Upper lobe of left lung (tissue), 6 donors: ENCODE measurements at regions not wholly inside any gene's neighbourhood (a gene's known extent, or its start where the extent isn't known, plus 50 kb on each side); places are given as distances from the start of the nearest gene placed in this dataset.

Source experiments
- ATAC-seq, 2 donors: fragments of 200-7000 bp; cut with Tn5 transposase; one replicate each; pipeline ENCODE4 v1.9.1; 2022; ENCODE audit warnings: mild to moderate bottlenecking in 2 of 2, moderate library complexity in 2 of 2; ENCODE audit not compliant: low FRiP score in 2 of 2
- DNase-seq, 2 donors: peaks; one replicate each; pipeline ENCODE4 v3.0.0-alpha.2; 2019 to 2020
- H3K27ac ChIP-seq, 4 donors: fragments of 200-600 bp; sonication (generic); one replicate each; pipeline ENCODE4 v1.5.1; 2016 to 2019
- H3K27me3 ChIP-seq, 4 donors: fragments of 200-600 bp; sonication (generic); one replicate each; pipeline ENCODE4 v1.5.1; 2017 to 2019
- H3K36me3 ChIP-seq, 4 donors: fragments of 200-600 bp; sonication (generic); one replicate each; pipeline ENCODE4 v1.5.1; 2016 to 2019
- H3K4me1 ChIP-seq, 4 donors: fragments of 200-600 bp; sonication (generic); one replicate each; pipeline ENCODE4 v1.5.1; 2018 to 2019
- H3K4me3 ChIP-seq, 4 donors: fragments of 200-600 bp; sonication (generic); one replicate each; pipeline ENCODE4 v1.5.1; 2017 to 2019; ENCODE audit warnings: mild to moderate bottlenecking in 2 of 4, moderate library complexity in 1 of 4
- H3K9me3 ChIP-seq, 4 donors: fragments of 200-600 bp; sonication (generic); one replicate each; pipeline ENCODE4 v1.5.1; 2018 to 2019
- EP300 ChIP-seq, 4 donors: sonication (generic); formaldehyde crosslinking; IDR thresholded peaks; one replicate each; pipeline ENCODE4 v1.5.1; 2017; ENCODE audit warnings: antibody characterized with exemption in 4 of 4, control low read depth in 2 of 4
- POLR2A ChIP-seq, 4 donors: fragments of 450-650 bp; IDR thresholded peaks; one replicate each; pipeline ENCODE4 v1.5.1; 2016 to 2017; ENCODE audit warnings: antibody characterized with exemption in 4 of 4, mild to moderate bottlenecking in 2 of 4
- POLR2AphosphoS5 ChIP-seq, 2 donors: sonication (generic); formaldehyde crosslinking; IDR thresholded peaks; one replicate each; pipeline ENCODE4 v1.5.1; 2017; ENCODE audit warnings: antibody characterized with exemption in 2 of 2
- WGBS, 2 donors: methylation state at CpG; one replicate each; pipeline ENCODE4 v1.1.5; 2017 to 2018; 5-methylcytosine and 5-hydroxymethylcytosine counted together
- TF ChIP-seq, protein P1 (sequence below), 6 experiments: fragments of 450-650 bp in 4 of 6; fragments of 200-600 bp in 2 of 6; sonication (generic) in 2 of 6; IDR thresholded peaks; one replicate each; pipeline ENCODE4 v1.5.1; 2016 to 2019; ENCODE audit warnings: antibody characterized with exemption in 6 of 6
- donor health status: DM: no; HTN: no; CAD: no; lungs with moderate emphysema.
- donor health status: DM: no; HTN: yes; CAD: no; lungs with severe emphysema.

DNA sequence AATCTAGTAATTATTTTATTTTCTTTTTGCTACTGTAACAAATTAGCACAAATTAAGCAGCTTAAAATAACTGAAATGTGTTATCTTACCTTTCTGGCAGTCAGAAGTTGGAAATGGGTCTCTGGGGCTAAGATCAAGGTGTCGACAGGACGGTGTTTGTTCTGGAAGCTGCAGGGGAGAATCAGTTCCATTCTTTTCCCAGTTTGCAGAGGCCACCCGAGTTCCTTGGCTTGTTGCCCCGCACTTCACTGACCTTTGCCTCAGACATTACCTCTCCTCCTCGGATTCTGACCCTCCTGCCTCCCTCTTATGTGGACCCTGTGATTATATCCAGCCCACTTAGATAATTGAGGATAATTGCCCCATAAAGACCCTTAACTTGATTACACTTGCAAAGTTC is 61.0 kb upstream of the MAF start:
- no peak overlapping the region for H3K27ac ChIP-seq
- DNase-seq (no peak), ATAC-seq (no peak)
- TF ChIP-seq, protein P1, sequence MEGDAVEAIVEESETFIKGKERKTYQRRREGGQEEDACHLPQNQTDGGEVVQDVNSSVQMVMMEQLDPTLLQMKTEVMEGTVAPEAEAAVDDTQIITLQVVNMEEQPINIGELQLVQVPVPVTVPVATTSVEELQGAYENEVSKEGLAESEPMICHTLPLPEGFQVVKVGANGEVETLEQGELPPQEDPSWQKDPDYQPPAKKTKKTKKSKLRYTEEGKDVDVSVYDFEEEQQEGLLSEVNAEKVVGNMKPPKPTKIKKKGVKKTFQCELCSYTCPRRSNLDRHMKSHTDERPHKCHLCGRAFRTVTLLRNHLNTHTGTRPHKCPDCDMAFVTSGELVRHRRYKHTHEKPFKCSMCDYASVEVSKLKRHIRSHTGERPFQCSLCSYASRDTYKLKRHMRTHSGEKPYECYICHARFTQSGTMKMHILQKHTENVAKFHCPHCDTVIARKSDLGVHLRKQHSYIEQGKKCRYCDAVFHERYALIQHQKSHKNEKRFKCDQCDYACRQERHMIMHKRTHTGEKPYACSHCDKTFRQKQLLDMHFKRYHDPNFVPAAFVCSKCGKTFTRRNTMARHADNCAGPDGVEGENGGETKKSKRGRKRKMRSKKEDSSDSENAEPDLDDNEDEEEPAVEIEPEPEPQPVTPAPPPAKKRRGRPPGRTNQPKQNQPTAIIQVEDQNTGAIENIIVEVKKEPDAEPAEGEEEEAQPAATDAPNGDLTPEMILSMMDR (IDR thresholded peaks at IDR 0.05), result no peak
- TF ChIP-seq EP300 (IDR thresholded peaks at IDR 0.05) (no peak), POLR2A (IDR thresholded peaks at IDR 0.05) (no peak), POLR2AphosphoS5 (IDR thresholded peaks at IDR 0.05) (no peak)
- WGBS, 2 donors, result 84 to 87% methylated on average over 5 of the region's 5 CpGs
- H3K36me3 ChIP-seq, result no peaks in the 10 kb centered on the region
- H3K27me3 ChIP-seq, result no peaks in the 10 kb centered on the region
- H3K9me3 ChIP-seq, result no peaks in the 10 kb centered on the region
- no peaks in the 10 kb centered on the region for H3K4me1 ChIP-seq
- H3K4me3 ChIP-seq, result no peak overlapping the region

GRCh38 chr16:79659344-79659743 is 58.8 kb upstream of the MAF start:
- no peak overlapping the region for H3K27ac ChIP-seq
- H3K9me3 ChIP-seq, result no peaks in the 10 kb centered on the region
- no peak for ATAC-seq
- H3K4me1 ChIP-seq, result no peaks in the 10 kb centered on the region
- H3K36me3 ChIP-seq, result no peaks in the 10 kb centered on the region
- no peak overlapping the region for H3K4me3 ChIP-seq
- no peak for TF ChIP-seq POLR2A (IDR thresholded peaks at IDR 0.05)
- no peak for TF ChIP-seq POLR2AphosphoS5 (IDR thresholded peaks at IDR 0.05)
- TF ChIP-seq, protein P1 (IDR thresholded peaks at IDR 0.05), result no peak
- no peak for TF ChIP-seq EP300 (IDR thresholded peaks at IDR 0.05)
- 68 to 74% methylated on average over 5 of the region's 5 CpGs for WGBS, 2 donors
- no peaks in the 10 kb centered on the region for H3K27me3 ChIP-seq
- DNase-seq, result no peak

DNA sequence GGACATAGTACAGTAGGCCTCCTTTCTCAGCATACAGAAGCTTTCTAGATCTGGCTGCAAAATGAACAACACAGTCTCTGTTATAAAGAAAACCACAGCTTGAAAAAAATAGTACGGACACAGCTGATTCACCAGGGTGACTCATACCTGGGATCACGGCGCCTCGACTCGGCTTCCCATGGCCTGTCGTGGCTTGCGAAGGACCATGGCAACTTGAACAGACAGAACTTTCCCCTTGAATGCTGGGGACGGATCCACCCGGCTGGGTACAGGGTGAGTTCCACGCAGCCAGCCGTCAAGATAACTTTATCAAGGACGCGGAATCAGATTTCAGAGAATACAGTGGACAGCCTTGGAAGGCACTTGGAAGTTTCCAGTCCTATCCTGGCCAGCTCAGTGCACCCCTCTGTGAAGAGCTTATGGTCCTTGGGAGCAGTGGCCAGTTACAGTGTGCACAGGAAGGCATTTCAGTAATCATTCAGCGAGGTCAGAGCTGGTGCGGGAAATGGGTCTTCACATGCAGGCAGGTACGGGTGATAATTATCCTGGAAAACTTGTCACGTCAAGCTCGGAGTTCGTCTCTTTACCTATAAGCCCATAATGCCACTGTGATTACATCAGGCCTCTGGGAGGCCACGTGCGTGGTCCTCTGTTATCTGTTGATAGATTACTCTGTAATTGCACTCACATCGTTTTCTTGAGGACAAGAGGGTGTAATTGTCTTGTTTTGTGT is 57.9 kb upstream of the MAF start:
- ATAC-seq (peak in 1 of 2 donors; percentile 78), DNase-seq (peak in 1 of 2 donors; percentile 26)
- Histone ChIP-seq H3K4me1 (no peaks in the 10 kb centered on the region), H3K27ac (no peak overlapping the region), H3K36me3 (no peaks in the 10 kb centered on the region), H3K9me3 (no peaks in the 10 kb centered on the region), H3K27me3 (no peaks in the 10 kb centered on the region), H3K4me3 (no peak overlapping the region)
- TF ChIP-seq POLR2A (IDR thresholded peaks at IDR 0.05) (no peak), EP300 (IDR thresholded peaks at IDR 0.05) (no peak)
- WGBS, 2 donors, result 90 to 91% methylated on average over 22 of the region's 22 CpGs

DNA sequence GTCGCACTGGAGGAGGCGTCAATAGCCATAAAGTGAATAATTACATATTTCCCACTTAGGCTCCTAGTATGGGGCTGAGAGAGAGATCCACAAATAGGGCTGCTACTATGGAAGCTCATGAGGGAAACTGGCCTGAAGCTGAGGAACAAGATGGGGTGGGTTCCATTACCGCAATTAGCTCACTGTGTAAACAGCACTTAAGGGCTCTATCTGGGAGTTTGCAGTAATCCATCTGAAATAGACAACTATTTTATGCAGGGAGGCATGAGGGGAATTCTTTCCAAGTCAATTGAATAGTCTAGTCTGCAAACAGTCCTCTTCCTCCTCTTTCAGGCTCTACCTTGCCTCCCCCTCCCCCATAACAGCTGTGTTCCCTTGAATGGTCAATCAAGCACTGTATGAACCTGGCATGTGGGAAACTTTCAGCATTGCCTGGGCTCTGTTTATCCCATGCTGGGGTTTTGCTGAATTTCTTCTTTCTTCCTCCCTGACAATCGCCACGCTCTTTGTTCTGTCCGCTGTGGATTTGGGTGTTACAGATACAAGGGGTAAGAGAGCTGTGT is 56.1 kb upstream of the MAF start:
- 78 to 79% methylated on average over 4 to 6 of the region's 6 CpGs for WGBS, 2 donors
- Histone ChIP-seq H3K36me3 (no peaks in the 10 kb centered on the region), H3K27me3 (no peaks in the 10 kb centered on the region), H3K4me1 (no peaks in the 10 kb centered on the region), H3K9me3 (no peaks in the 10 kb centered on the region), H3K27ac (no peak overlapping the region), H3K4me3 (no peak overlapping the region)
- no peak for TF ChIP-seq EP300 (IDR thresholded peaks at IDR 0.05)
- TF ChIP-seq, protein P1 (IDR thresholded peaks at IDR 0.05), result no peak
- TF ChIP-seq POLR2AphosphoS5 (IDR thresholded peaks at IDR 0.05), result no peak
- TF ChIP-seq POLR2A (IDR thresholded peaks at IDR 0.05), result no peak
- ATAC-seq, result no peak
- no peak for DNase-seq

DNA sequence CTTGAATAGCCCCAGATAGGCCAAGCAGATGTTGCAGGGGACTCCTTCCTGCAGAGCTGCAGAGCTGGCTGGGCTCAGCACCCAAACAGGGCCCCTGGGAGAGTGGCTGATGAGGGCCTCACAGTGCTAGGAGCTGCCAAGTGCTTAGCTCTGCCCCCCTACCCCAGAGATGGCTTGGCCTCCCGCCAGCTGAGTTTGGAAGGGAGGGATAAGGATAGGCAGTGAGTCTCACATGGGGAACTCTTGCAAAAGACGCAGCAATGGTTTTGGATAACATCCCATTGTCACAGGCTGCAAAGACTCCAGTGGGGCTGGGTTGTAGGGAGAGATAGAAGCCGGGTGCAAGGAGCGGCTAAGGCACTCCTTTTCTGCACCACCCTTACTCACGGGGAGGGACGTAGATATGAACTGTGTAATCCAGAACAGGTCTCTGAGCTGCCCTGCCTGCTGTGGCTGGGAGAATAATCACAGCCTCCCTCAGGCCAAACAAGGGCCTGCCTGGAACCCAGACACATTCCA is 52.9 kb upstream of the MAF start:
- 28 to 34% methylated on average over 6 of the region's 6 CpGs for WGBS, 2 donors
- DNase-seq, result no peak
- TF ChIP-seq POLR2AphosphoS5 (IDR thresholded peaks at IDR 0.05) (no peak), POLR2A (IDR thresholded peaks at IDR 0.05) (no peak), EP300 (IDR thresholded peaks at IDR 0.05) (no peak)
- TF ChIP-seq, protein P1 (IDR thresholded peaks at IDR 0.05), result no peak

More for the DNA sequence above, 52.9 kb upstream of the MAF start:
- Histone ChIP-seq H3K4me3 (no peak overlapping the region), H3K27ac (no peak overlapping the region), H3K27me3 (no peaks in the 10 kb centered on the region), H3K9me3 (no peaks in the 10 kb centered on the region), H3K36me3 (no peaks in the 10 kb centered on the region), H3K4me1 (no peaks in the 10 kb centered on the region)
- ATAC-seq, result peak in 1 of 2 donors; percentile 34
